Breast epithelium (tissue), 3 donors: ENCODE measurements at regions not wholly inside any gene's neighbourhood (a gene's known extent, or its start where the extent isn't known, plus 50 kb on each side); places are given as distances from the start of the nearest gene placed in this dataset.

Experiments
- CTCF ChIP-seq, 3 donors: fragments of 450-650 bp; IDR thresholded peaks; one replicate each; pipeline ENCODE4 v1.5.1; 2016 to 2017; ENCODE audit warnings: antibody characterized with exemption in 3 of 3, mild to moderate bottlenecking in 3 of 3, moderate library complexity in 3 of 3
- POLR2AphosphoS5 ChIP-seq, 3 donors: sonication (generic); formaldehyde crosslinking; IDR thresholded peaks; one replicate each; pipeline ENCODE4 v1.6.1; 2017; ENCODE audit warnings: antibody characterized with exemption in 3 of 3

- TF ChIP-seq POLR2AphosphoS5 (IDR thresholded peaks at IDR 0.05) (no peak), CTCF (IDR thresholded peaks at IDR 0.05) (peak; percentile 67 to 73 (median 72))
Measured at GRCh38 chr2:41853427-41854191, 194.2 kb upstream of the PKDCC start.
